DMS153 treated with DMSO at 0.1 percent for 48 hours (cell line): ENCODE measurements at regions not wholly inside any gene's neighbourhood (a gene's known extent, or its start where the extent isn't known, plus 50 kb on each side); places are given as distances from the start of the nearest gene placed in this dataset.
"Not testable (repeated sequence)": the region's sequence is repeated elsewhere in the genome, so short reads cannot be mapped to it uniquely, and the experiment has no call there.

ENCODE experiments used
- DNase-seq: peaks from one replicate; lab custom pipeline; 2025; ENCODE audit not compliant: unreplicated experiment; lab: John Stamatoyannopoulos, UW

DNA sequence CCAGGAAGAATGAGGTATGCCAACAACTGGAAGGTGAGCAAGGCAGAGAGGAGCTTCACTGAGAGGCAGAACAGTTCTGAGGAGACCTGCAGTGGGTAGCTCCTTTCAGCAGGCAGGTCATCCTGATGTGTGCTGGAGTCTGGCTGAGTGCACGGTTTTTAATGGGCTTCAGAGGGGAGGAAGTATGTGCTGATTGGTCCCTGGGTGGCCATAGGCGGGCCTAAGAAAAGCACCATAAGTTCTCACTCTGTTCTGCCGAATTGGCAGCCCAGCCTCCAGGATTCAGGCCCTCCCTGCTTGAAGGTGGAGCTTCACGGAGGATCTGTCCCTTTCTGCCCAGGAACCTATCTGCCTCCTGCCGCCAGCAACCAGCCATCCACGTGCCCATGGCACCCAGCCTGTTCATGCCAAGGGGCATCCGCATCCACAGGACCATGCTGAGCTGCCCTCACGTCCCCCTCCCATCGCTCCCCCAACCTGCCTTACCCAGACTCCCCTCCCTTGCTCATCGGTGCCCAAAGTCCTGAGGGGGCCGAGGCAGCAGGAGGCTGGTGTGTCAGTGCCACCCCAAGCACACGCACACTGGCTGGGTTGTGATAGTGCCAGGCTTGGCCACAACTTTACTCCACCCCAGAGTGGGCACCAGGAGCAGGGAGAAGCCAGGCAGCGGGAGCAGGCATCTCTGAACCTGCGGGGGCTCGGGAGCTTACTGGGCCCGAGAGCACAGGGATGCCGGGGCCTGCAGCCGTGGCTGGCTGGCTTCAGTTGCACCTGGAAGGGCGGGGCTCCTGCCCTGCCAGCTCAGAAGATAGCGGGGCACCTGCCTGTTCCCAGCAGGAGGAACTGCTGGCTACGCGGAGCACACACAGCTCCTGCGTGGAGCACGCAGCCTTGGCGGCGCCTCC lies 608.4 kb upstream of the FOXG1 start:
- no peak for DNase-seq

DNA sequence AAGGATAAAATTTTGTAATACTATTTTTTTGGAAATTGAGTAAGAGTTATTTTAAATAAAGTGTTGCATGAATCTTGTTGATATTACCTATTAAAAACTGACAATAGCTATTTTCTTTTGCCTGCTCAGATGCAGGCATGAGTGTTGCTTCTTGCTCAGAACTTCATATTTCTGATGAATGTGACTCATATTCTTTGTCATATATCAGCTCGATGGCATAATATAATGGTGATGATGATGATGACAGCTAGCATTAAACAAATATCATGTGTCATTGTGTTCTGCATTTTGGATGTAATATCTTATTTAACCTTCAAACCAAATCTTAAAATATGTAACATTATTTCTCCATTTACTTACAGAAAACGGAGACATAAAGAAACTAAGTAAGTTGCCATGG lies 605.5 kb upstream of the FOXG1 start:
- no peak for DNase-seq

DNA sequence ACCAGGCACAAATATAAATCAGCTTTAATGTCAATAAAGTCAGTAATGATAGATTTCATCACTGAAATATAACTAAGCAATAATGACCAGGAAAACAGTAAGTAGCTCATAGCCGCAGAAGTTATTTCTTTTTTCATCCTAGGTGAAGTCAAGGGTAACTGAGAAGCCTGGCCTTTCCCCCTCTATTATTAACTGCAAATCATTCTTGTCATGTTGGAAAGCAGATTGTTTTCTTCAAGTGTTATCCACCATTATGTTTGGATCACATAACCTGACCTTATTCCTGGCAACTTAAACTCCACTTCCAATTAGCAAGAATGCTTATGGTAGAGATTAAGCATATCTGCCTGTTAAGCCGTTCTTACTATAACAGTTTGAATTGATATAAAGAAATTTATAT lies 603.4 kb upstream of the FOXG1 start:
- DNase-seq, result no peak

DNA sequence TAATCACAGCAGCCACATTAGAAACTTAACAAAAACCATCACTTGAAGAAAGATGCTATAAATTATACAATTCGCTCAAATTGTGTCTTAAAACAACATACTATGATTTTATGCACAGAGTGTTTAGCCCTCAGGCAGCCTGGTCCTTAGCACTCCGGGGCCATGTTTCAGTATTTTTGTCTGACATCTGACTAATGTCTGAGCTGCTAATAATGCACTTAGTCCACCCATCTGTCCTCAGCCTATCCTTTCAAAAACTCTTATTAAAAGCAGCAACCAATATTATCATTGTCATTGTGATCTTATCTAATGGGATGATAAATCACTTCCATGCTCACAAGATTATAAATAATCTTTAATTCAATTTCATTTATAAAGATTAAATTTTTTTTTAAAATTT lies 602.7 kb upstream of the FOXG1 start:
- no peak for DNase-seq

DNA sequence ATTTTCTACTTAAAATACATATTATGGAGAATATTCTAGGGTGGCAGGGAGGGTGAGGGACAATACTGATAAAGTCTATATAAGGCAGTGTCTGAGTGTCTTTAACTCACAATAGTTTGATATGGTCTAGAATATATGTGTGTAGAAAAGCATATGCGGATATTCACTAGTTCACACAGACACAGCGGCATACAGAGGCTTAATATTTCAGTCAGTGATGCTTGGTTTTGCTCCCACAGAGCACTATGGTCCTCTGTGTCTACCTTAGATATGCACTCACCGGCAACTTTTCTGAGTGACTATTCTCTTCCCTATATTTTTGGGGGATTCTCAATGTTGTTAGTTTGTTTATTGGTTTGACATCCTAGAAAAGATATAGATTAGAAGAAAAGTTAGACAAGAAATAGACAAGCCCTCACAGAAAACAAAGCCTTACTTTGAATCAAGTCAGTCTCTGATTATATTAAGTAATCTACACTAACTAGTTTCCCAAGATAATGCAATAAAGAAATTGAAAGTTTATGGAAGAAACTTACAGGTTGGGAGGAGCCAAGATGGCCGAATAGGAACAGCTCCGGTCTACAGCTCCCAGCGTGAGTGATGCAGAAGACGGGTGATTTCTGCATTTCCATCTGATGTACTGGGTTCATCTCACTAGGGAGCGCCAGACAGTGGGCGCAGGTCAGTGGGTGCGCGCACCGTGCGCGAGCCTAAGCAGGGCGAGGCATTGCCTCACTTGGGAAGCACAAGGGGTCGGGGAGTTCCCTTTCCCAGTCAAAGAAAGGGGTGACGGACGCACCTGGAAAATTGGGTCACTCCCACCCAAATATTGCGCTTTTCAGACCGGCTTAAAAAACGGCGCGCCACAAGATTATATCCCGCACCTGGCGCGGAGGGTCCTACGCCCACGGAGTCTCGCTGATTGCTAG lies 578.4 kb upstream of the FOXG1 start:
- DNase-seq, result not testable (repeated sequence)

DNA sequence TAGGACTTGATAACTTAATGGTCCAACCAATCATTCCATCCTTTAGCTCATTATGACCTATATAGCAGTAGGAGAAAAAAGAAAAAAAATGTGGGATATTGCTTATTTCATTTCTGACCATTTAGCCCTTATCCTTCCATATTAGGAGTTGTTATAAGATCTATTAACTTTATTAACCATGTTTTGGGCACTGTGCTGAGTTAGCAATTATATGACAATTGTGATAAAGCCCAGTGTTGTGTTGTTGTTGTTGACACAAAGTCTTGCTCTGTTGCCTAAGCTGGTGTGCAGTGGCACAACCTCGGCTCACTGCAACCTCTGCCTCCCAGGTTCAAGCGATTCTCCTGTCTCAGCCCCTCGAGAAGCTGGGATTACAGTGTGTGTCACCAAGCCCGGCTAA lies 569.7 kb upstream of the FOXG1 start:
- DNase-seq, result no peak

DNA sequence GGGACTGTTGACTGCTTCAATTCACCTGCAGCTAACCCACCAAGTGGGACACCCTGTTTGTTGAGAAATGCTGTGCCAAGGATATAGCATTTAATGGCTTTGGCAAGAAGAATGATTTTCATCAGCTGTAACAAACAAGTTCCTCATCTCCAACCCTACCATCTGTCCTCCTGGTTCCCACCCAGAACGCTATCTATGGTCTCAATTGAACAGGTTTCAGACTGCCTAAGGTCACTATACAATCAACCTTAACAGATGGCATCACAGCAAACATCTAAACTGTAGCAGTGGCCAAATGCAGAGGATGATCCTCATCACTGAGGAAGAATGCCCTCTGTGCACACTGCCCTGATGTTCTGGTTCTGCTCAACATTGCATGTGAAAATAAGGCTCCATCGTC lies 546.2 kb upstream of the FOXG1 start:
- DNase-seq, result no peak

DNA sequence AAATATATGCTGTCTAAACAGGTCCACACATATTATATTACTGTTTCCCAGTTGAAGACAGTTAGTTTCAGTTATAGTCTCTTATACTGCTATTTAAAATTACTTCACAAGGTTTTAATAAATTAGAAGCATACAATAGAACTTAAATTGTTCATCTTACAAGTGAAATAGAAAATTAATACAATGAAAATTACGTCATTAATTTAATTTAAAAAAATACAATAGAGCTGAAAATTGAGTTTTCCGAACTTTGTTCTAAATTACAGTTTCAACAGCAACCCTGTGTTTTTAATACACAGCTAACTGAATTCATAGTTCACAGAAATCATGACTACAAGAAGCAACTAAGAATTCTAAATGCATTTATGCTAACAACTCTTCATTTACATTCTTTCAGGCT lies 525.7 kb upstream of the FOXG1 start:
- DNase-seq, result no peak

DNA sequence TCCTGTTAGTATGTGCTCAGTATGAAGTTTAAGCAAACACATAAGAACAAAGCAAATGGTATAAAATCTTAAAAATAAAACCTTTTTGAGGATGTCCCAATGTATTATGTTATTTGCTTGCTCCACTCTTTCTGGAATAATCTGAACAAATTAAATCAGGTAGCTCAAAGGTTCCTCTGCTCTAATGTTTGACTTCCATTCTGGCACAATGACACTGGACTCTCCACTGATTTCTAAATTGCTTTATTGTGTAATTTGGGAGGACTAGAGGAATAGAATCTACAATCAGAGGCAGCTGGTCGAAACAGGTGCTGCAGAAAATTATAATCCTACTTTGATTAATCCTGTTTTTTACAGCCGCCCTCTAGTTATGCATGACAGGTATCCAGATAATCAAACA lies 523.7 kb upstream of the FOXG1 start:
- DNase-seq, result no peak

DNA sequence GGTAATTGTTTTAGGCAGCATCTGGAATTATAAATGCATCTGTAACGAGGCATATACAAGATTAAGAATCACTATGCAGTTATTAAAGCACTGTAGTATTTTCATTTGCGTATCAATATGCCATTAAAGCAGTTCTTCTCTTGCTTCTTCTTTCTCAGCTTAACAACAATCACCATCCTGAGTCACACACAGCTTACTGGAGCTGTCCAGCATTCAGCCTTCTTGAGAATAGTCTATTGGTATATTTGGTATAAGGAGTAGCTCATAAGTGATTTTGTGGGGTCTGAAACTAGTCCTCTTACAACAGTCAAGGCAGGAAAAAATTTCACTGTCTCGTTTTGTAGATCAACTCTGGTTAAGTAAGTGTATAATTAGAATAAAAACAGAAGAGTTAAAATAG lies 523.0 kb upstream of the FOXG1 start:
- DNase-seq, result no peak

DNA sequence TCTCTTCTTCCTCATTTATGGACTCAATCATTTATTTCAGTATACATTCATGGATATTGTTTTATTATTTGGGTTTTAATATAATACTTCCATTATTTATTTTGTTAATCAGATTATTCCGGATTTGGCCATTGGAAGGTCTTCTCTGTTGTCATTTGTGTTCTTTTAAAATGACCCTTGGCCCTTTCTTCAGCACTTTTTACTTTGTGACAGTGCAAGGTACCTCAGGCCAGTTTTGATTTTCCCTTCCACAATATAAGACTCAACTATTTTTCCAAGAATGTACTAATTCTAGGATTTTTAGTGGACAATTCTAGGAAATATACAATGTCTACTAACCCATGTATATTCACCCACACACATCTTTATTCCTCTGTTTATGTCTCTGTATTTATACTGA lies 521.4 kb upstream of the FOXG1 start:
- DNase-seq, result no peak

DNA sequence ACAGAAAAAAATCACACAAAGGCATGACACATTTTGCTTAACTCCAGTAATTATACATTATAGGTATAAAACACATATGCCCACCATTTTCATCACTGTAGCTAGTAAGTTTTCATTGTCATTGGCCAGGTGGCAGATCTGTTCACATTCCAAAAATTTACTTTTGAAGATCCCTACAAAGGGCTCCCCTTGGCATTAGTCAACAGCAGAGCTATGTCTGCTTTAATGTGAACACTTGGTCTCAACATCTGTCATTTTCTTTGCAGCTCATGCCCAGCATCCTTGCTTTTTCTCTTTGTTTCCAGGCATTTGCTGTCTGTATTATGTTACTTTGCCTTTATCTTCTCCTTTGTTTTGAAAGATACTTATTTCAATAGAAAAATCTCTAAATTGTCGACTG lies 519.1 kb upstream of the FOXG1 start:
- DNase-seq, result no peak

DNA sequence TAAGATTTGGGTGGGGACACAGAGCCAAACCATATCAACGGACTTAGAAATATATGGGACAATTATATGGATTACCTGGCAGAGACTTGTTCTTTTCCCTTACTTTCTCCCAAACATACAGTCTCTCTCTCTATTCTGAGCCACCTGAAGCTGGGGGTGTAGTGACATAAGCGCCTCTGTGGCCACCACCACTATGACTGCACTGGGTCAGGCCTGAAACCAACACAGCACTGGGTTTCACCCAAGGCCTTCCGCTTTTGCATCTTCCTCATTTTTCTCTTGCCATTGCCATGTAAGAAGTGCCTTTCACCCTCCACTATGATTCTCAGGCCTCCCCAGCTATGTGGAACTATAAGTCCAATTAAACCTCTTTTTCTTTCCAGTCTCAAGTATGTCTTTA lies 514.5 kb upstream of the FOXG1 start:
- not testable (repeated sequence) for DNase-seq

DNA sequence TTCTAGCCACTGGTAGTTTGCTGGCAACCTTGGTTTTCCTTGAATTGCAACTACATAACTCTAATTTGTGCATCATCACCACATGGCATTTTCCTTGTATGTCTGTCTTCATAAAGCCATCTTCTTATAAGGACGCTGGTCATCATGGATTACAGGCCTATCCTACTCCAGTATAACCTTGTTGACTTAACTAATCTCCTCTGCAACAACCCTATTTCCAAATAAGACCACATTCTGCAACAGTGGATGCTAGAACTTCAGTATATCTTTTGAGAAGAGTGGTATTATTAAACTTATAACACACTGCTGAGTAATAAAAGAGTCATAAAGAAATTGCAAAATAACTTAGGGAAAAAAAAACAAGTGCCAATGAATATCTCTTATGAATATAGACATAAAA lies 511.8 kb upstream of the FOXG1 start:
- no peak for DNase-seq

DNA sequence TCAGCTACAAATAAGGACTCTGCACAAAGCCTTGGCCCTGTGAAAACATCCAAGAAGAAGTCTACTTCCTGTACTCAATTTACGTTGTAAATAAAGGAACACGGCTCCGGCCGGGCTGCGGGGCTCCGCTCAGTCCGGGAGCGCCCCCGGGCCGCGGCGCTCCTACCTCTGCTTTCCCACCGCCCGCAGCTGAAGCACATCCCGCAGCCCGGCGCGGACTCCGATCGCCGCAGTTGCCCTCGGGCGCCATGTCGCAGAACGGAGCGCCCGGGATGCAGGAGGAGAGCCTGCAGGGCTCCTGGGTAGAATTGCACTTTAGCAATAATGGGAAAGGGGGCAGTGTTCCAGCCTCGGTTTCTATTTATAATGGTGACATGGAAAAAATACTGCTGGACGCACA lies 502.3 kb upstream of the FOXG1 start:
- DNase-seq, result no peak

DNA sequence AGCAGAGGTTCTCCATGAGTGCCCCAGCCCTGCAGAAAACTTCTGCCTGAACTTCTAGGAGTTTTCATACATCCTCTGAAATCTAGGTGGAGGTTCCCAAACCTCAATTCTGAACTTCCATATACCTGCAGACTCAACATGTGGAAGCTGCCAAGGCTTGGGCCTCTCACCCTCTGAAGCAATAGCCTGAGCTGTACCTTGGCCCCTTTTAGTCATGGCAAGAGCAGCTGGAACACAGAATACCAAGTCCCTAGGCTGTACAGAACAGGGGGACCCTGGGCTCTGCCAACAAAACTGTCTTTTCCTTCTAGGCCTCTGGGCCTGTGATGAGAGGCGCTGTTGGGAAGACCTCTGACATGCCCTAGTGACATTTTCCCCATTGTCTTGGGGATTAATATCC lies 494.3 kb upstream of the FOXG1 start:
- DNase-seq, result no peak

DNA sequence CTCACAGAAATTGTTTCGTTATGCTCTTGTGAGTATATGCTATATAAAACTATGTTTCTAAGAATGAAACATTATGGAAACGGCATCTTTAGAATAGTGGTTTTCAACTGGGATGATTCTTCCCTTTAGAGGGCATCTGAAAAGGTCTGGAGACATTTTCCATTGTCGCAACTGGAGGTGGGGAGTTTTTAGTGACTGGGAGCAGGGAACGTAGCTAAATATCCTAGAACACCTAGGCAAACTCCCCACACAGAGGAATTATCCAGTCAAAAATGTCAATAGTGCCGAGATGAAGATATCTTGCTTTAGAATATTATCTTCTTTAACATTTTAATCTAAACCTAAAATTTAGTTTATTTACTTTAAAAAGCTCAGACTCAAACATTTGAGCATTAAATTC lies 486.1 kb upstream of the FOXG1 start:
- no peak for DNase-seq

DNA sequence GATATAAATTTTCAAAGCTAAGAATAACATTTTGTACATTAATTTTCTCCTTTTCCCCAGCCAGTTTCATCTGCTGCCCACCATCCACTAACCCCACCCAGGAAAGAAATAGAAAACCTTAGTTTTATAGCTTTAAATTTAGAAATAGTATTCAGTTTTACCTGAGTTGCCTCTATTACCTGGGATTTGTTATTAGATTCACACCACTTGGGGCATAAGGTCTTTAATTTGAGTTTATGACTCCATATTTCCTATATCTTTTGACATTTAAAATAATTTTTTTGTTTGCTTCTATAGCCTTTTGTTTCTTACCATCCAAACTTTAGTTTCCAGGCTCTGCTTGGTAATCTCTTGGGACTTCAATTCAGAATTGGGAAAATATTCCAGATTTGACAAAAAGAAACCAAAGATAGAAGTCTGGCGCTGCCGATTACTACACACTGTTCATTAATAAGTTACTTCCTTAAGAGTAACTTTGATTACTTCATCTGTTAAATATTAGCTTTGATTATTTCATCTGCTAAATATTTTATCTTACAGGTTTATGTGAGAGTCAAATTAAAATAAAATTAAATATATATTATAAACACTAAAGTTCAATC lies 485.5 kb upstream of the FOXG1 start:
- no peak for DNase-seq

DNA sequence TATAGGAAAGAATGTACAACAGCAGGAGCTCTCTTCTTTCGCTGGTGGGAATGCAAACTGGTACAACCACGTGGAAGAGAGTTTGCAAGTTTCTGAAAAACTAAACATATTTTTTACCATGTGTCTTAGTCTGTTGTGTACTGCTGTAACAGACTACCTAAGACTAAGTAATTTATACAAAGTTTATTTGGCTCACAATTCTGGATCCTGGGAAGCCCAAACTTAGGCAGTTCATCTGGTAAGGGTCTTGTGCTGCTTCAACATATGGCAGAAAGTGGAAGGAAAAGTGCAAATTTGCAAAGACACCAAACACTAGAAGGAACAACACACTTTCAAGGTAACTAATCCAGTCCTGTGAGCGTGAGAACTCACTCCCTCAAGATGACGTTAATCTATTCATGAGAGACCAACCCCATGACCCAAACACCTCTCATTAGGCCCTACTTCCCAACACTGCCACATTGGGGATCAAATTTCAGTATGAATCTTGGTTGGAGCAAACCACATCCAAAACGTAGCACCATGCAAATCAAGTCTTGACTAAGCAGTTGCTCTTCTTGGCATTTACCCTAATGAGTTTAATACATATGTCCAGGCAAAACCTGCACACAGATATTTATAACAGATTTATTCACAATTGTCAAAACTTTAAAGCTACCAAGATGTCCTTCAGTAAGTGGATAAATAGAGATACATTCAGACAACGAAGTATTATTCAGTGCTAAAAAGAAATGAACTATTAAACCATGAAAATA lies 481.9 kb upstream of the FOXG1 start:
- DNase-seq, result no peak

DNA sequence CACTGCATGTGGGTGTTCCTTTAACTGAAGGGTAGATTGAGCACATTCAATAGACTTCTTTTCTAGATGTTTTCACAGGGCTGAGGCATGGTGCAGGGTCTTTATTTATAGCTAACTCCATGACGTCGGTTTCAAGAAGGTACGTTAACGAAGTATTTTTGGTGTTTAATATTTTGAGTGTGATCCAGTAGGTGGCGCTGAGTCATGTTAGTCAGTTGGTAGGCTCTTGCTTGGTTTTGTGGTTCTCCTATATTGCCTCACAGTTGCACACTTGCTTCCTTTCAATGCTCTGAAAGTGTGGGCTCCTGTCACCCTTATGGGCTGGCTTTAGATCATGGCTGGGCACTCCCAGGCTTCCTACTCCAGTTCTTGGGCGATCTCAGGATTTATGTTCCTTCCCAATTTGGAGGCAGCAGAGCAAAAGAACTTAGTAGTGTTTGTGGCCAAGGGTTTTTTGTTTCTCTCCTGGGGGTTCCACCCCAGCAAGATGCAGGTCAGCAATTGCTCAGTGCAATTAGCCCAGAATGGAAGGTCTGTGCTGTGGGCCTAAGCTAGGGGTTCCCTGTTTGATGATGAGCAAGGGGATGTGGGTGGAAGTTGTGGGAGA lies 471.6 kb upstream of the FOXG1 start:
- DNase-seq, result no peak

DNA sequence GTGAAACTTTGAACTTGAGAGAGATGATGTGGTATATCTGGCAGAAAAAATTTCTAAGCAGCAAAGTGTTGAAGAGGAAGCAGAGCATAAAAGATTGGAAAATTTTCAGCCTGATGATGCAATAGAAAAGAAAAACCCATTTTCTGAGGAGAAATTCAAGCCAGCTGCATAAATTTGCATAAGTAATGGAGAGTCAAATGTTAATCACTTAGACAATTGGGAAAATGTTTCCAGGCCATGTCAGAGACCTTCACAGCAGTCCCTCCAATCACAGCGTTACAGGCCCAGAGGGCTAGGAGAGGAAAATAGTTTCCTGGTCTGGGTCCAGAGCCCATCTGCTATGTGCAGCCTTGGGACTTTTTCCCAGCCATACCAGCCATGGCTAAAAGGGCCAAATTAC lies 469.0 kb upstream of the FOXG1 start:
- DNase-seq, result no peak
